ENCODE measurements at regions not wholly inside any gene's neighbourhood (a gene's known extent, or its start where the extent isn't known, plus 50 kb on each side); places are given as distances from the start of the nearest gene placed in this dataset.

- H3K27ac ChIP-seq, result no peak overlapping the region
- no peak overlapping the region for H3K4me3 ChIP-seq
- in situ Hi-C loops (cut with MboI; ENCODE audit: low pct_unique_long_range_greater_than_20kb in 2 of 9, low sequenced_read_pairs in 9 of 9, unreplicated experiment in 9 of 9), result no loop called here
- H3K4me1 ChIP-seq (replicated peaks in 1 of 2), result peaks cover 0 to 6% of the 10 kb centered on the region in 2 donors
- 48 to 100% (median 79%) methylated on average over 1 to 2 of the region's 2 CpGs; no CpG with 5 or more reads in 5 of the 10 experiments for WGBS, 10 experiments
- ATAC-seq (replicated peaks in 6 of 8), result no peak
Observed at GRCh38 chr5:74196233-74196632, 444.3 kb downstream of the ENC1 start.

GRCh38 chr5:74194196-74194595 lies 446.3 kb downstream of the ENC1 start:
- in situ Hi-C loops (cut with MboI; ENCODE audit: low pct_unique_long_range_greater_than_20kb in 2 of 9, low sequenced_read_pairs in 9 of 9, unreplicated experiment in 9 of 9), result no loop called here
- no peaks in the 10 kb centered on the region for H3K4me1 ChIP-seq (replicated peaks in 1 of 2)
- no peak overlapping the region for H3K4me3 ChIP-seq
- no peak for ATAC-seq (replicated peaks in 6 of 8)
- no peak overlapping the region for H3K27ac ChIP-seq
- WGBS, 10 experiments, result 33 to 100% (median 83%) methylated on average over 1 to 4 of the region's 4 CpGs; no CpG with 5 or more reads in 1 of the 10 experiments

GRCh38 chr5:74192606-74193299 lies 447.8 kb downstream of the ENC1 start:
- ATAC-seq (replicated peaks in 6 of 8), result no peak
- Histone ChIP-seq H3K27ac (no peak overlapping the region), H3K4me3 (no peak overlapping the region), H3K4me1 (replicated peaks in 1 of 2) (no peaks in the 10 kb centered on the region)
- in situ Hi-C loops (cut with MboI; ENCODE audit: low pct_unique_long_range_greater_than_20kb in 2 of 9, low sequenced_read_pairs in 9 of 9, unreplicated experiment in 9 of 9), result no loop called here
- 71 to 100% (median 83%) methylated on average over 1 to 9 of the region's 9 CpGs; no CpG with 5 or more reads in 1 of the 10 experiments for WGBS, 10 experiments

GRCh38 chr5:74188351-74189105 lies 452.0 kb downstream of the ENC1 start:
- Histone ChIP-seq H3K27ac (no peak overlapping the region), H3K4me3 (no peak overlapping the region), H3K4me1 (replicated peaks in 1 of 2) (peaks cover 6% of the 10 kb centered on the region in 2 donors)
- no peak for ATAC-seq (replicated peaks in 6 of 8)
- WGBS, 10 experiments, result 69 to 100% (median 97%) methylated on average over 1 to 2 of the region's 2 CpGs
- in situ Hi-C loops (cut with MboI; ENCODE audit: low pct_unique_long_range_greater_than_20kb in 2 of 9, low sequenced_read_pairs in 9 of 9, unreplicated experiment in 9 of 9), result no loop called here

GRCh38 chr5:74187757-74188156 lies 452.8 kb downstream of the ENC1 start:
- H3K4me3 ChIP-seq, result no peak overlapping the region
- in situ Hi-C loops (cut with MboI; ENCODE audit: low pct_unique_long_range_greater_than_20kb in 2 of 9, low sequenced_read_pairs in 9 of 9, unreplicated experiment in 9 of 9), result no loop called here
- H3K27ac ChIP-seq, result no peak overlapping the region
- H3K4me1 ChIP-seq (replicated peaks in 1 of 2), result peaks cover 6% of the 10 kb centered on the region in 2 donors
- ATAC-seq (replicated peaks in 6 of 8), result peak in 2 of 8 experiments; percentile 57 to 61
- 0 to 100% (median 75%) methylated on average over 1 of the region's 1 CpG; no CpG with 5 or more reads in 6 of the 10 experiments for WGBS, 10 experiments

- Histone ChIP-seq H3K27ac (no peak overlapping the region), H3K4me3 (no peak overlapping the region), H3K4me1 (replicated peaks in 1 of 2) (peaks cover 6% of the 10 kb centered on the region in 2 donors)
- ATAC-seq (replicated peaks in 6 of 8), result no peak
- 52 to 100% (median 85%) methylated on average over 1 to 6 of the region's 6 CpGs for WGBS, 10 experiments
- in situ Hi-C loops (cut with MboI; ENCODE audit: low pct_unique_long_range_greater_than_20kb in 2 of 9, low sequenced_read_pairs in 9 of 9, unreplicated experiment in 9 of 9), result no loop called here
Observed at GRCh38 chr5:74186356-74187315, 453.9 kb downstream of the ENC1 start.

- Histone ChIP-seq H3K27ac (no peak overlapping the region), H3K4me1 (replicated peaks in 1 of 2) (peaks cover 6% of the 10 kb centered on the region in 2 donors), H3K4me3 (no peak overlapping the region)
- WGBS, 10 experiments, result 40 to 100% (median 71%) methylated on average over 1 to 2 of the region's 2 CpGs; no CpG with 5 or more reads in 4 of the 10 experiments
- peak in 2 of 8 experiments; percentile 37 to 70 for ATAC-seq (replicated peaks in 6 of 8)
- in situ Hi-C loops (cut with MboI; ENCODE audit: low pct_unique_long_range_greater_than_20kb in 2 of 9, low sequenced_read_pairs in 9 of 9, unreplicated experiment in 9 of 9), result no loop called here
Observed at GRCh38 chr5:74185599-74185998, 454.9 kb downstream of the ENC1 start.

- 0 to 100% (median 100%) methylated on average over 1 of the region's 1 CpG; no CpG with 5 or more reads in 7 of the 10 experiments for WGBS, 10 experiments
Observed at GRCh38 chr5:74184649-74185048, 455.9 kb downstream of the ENC1 start.

GRCh38 chr5:74183041-74183440 lies 457.5 kb downstream of the ENC1 start:
- 19 to 100% (median 72%) methylated on average over 1 to 5 of the region's 8 CpGs; no CpG with 5 or more reads in 3 of the 10 experiments for WGBS, 10 experiments
- Histone ChIP-seq H3K4me3 (no peak overlapping the region), H3K4me1 (replicated peaks in 1 of 2) (peaks cover 7 to 12% of the 10 kb centered on the region in 2 donors), H3K27ac (no peak overlapping the region)
- in situ Hi-C loops (cut with MboI; ENCODE audit: low pct_unique_long_range_greater_than_20kb in 2 of 9, low sequenced_read_pairs in 9 of 9, unreplicated experiment in 9 of 9), result no loop called here
- peak in 4 of 8 experiments; percentile 34 to 77 (median 46) for ATAC-seq (replicated peaks in 6 of 8)

More at GRCh38 chr5:74184649-74185048, 455.9 kb downstream of the ENC1 start:
- Histone ChIP-seq H3K27ac (no peak overlapping the region), H3K4me3 (no peak overlapping the region), H3K4me1 (replicated peaks in 1 of 2) (peaks cover 6% of the 10 kb centered on the region in 2 donors)
- no peak for ATAC-seq (replicated peaks in 6 of 8)
- in situ Hi-C loops (cut with MboI; ENCODE audit: low pct_unique_long_range_greater_than_20kb in 2 of 9, low sequenced_read_pairs in 9 of 9, unreplicated experiment in 9 of 9), result no loop called here

GRCh38 chr5:74182603-74183002 lies 457.9 kb downstream of the ENC1 start:
- 67 to 100% (median 89%) methylated on average over 1 to 5 of the region's 6 CpGs; no CpG with 5 or more reads in 3 of the 10 experiments for WGBS, 10 experiments
- no peak for ATAC-seq (replicated peaks in 6 of 8)
- in situ Hi-C loops (cut with MboI; ENCODE audit: low pct_unique_long_range_greater_than_20kb in 2 of 9, low sequenced_read_pairs in 9 of 9, unreplicated experiment in 9 of 9), result no loop called here
- Histone ChIP-seq H3K27ac (no peak overlapping the region), H3K4me1 (replicated peaks in 1 of 2) (peaks cover 10 to 12% of the 10 kb centered on the region in 2 donors), H3K4me3 (no peak overlapping the region)

- Histone ChIP-seq H3K4me1 (replicated peaks in 1 of 2) (peaks cover 3 to 6% of the 10 kb centered on the region in 2 donors), H3K27ac (no peak overlapping the region), H3K4me3 (no peak overlapping the region)
- WGBS, 10 experiments, result 52 to 100% (median 85%) methylated on average over 1 to 3 of the region's 3 CpGs; no CpG with 5 or more reads in 2 of the 10 experiments
- ATAC-seq (replicated peaks in 6 of 8), result no peak
- in situ Hi-C loops (cut with MboI; ENCODE audit: low pct_unique_long_range_greater_than_20kb in 2 of 9, low sequenced_read_pairs in 9 of 9, unreplicated experiment in 9 of 9), result no loop called here
Observed at GRCh38 chr5:74179701-74180100, 460.8 kb downstream of the ENC1 start.

- ATAC-seq (replicated peaks in 6 of 8), result peak; percentile 16 to 98 (median 96)
- H3K4me3 ChIP-seq, result no peak overlapping the region
- in situ Hi-C loops (cut with MboI; ENCODE audit: low pct_unique_long_range_greater_than_20kb in 2 of 9, low sequenced_read_pairs in 9 of 9, unreplicated experiment in 9 of 9), result no loop called here
- 0 to 100% (median 79%) methylated on average over 1 to 2 of the region's 2 CpGs; no CpG with 5 or more reads in 3 of the 10 experiments for WGBS, 10 experiments
- H3K4me1 ChIP-seq (replicated peaks in 1 of 2), result peaks cover 3 to 6% of the 10 kb centered on the region in 2 donors
- H3K27ac ChIP-seq, result no peak overlapping the region
Observed at GRCh38 chr5:74179179-74179578, 461.3 kb downstream of the ENC1 start.
